Stimulated activated memory B cell treated with anti-CD40 and anti-IgM and Interleukin-4, amounts not matched to agents 10 μg/mL and 1 μg/mL and 100 μg/mL, for 72 hours (primary cell): ENCODE measurements at regions not wholly inside any gene's neighbourhood (a gene's known extent, or its start where the extent isn't known, plus 50 kb on each side); places are given as distances from the start of the nearest gene placed in this dataset.

Experiments used
- ATAC-seq: fragments of 150-1000 bp; cut with Tn5 transposase; 2 replicates; pipeline ENCODE4 v1.10.0; 2021
- H3K27ac Mint-ChIP-seq: one replicate; pipeline ENCODE4 v1.8.0; 2022; ENCODE audit warnings: mild to moderate bottlenecking, mixed read lengths
- H3K27me3 Mint-ChIP-seq: one replicate; pipeline ENCODE4 v1.8.0; 2022; ENCODE audit warnings: mixed read lengths
- H3K36me3 Mint-ChIP-seq: one replicate; pipeline ENCODE4 v1.8.0; 2022; ENCODE audit warnings: mixed read lengths
- H3K4me1 Mint-ChIP-seq: one replicate; pipeline ENCODE4 v1.8.0; 2022; ENCODE audit warnings: mixed read lengths
- H3K4me3 Mint-ChIP-seq: one replicate; pipeline ENCODE4 v1.8.0; 2022; ENCODE audit warnings: mild to moderate bottlenecking, moderate library complexity, mixed read lengths
- H3K9me3 Mint-ChIP-seq: one replicate; pipeline ENCODE4 v1.8.0; 2022; ENCODE audit warnings: mixed read lengths

DNA sequence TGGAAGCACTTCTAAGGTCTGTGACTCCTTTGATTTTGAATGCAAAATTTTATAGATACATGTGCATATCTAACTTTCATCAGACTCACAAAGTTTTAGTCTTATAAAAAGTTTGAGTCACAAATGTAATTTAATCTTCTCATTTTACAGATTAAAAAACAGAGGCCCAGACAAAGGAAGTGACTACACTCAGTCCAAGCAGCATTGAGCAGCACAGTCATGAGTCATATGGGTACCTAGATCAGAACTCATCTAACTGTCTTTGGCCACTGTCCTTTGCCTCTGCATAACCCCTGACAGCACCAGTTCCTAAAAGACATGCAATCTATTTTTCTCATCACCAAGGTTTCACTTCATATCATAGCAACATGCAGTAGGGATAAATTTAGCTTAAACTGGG, 210.7 kb upstream of the KCNH8 start:
- ATAC-seq, result no peak
- no peaks in the 10 kb centered on the region for H3K4me1 Mint-ChIP-seq

DNA sequence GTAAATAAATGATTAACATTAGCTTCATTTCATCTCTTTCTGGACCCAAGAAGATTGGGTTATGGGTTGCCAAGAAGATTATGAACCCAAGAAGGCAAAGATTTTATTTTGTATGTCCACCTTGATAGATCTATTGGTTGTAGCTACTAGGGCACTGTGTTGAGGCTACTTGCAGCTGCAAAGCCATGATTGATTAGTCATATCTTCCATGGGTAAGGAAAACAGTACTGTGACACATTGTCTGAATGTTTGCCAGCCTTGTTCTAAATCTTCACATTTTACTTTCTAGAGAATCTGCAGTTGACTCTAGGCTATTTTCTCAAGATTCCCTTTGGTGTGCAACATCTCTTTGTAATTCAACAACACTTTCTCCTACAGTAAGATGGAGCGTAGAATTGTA, 229.2 kb upstream of the KCNH8 start:
- ATAC-seq, result no peak
- no peak overlapping the region for H3K27ac Mint-ChIP-seq
- no peaks in the 10 kb centered on the region for H3K36me3 Mint-ChIP-seq
- H3K9me3 Mint-ChIP-seq, result peaks cover 5% of the 10 kb centered on the region
- no peaks in the 10 kb centered on the region for H3K4me1 Mint-ChIP-seq
- no peaks in the 10 kb centered on the region for H3K27me3 Mint-ChIP-seq
- no peak overlapping the region for H3K4me3 Mint-ChIP-seq

More for the DNA sequence above, 210.7 kb upstream of the KCNH8 start:
- no peaks in the 10 kb centered on the region for H3K36me3 Mint-ChIP-seq
- H3K27me3 Mint-ChIP-seq, result no peaks in the 10 kb centered on the region
- no peak overlapping the region for H3K4me3 Mint-ChIP-seq
- no peaks in the 10 kb centered on the region for H3K9me3 Mint-ChIP-seq
- no peak overlapping the region for H3K27ac Mint-ChIP-seq

DNA sequence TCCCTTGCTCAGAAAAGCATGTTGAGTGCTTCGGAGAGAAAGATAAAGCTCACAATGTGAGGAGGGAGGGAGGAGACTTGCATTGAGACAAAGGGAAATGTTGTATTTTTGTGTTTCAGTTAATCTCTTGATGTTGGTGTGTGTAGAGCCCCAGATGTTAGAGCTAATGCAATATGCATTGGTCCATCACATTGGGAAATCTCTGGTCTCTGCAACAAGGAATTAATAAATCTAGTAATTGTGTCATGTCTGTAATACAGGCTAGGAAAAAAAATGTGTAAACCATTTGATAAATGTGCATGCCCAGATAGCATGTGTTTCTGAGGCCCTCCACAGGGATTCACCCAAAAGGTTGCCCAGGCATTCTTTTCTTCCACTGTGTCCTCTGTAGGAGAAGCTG, 230.4 kb upstream of the KCNH8 start:
- Mint-ChIP-seq H3K36me3 (no peaks in the 10 kb centered on the region), H3K4me1 (no peaks in the 10 kb centered on the region), H3K27ac (no peak overlapping the region), H3K4me3 (no peak overlapping the region), H3K27me3 (no peaks in the 10 kb centered on the region), H3K9me3 (peaks cover 5% of the 10 kb centered on the region)
- no peak for ATAC-seq

DNA sequence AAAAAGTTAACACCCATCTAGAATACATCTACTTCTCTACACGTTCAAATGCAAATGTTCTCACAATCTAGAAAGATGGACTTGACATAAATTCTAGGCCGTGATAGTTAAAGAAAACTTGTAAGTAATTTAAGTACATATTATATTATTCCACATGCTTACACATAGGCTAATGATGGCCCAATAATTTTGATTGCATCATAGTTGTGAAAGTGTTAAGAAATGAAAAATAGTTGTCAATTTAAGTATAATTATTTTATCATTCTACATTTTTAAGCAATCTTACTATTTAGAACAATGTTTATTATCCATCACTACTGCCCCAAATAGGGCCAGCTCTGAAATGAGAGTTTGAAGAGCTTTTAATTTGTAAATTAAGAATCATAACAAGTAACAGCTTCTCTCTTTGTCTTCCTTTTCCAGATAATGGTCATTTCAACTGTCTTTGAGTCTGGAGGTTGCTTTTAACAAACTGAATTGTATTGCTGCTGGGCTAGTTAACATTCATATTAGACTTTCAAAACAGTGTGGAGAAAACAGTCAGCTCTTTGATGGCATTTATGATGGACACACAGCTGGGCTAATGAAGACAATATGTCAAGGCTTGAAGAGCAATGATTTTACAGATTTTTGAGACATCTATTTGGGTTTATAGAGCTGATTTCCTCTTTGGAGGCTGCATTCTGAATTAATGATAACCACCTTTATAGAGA, 246.1 kb upstream of the KCNH8 start:
- no peak overlapping the region for H3K4me3 Mint-ChIP-seq
- H3K9me3 Mint-ChIP-seq, result no peaks in the 10 kb centered on the region
- ATAC-seq, result no peak
- peaks cover 6% of the 10 kb centered on the region for H3K4me1 Mint-ChIP-seq
- H3K36me3 Mint-ChIP-seq, result no peaks in the 10 kb centered on the region
- no peaks in the 10 kb centered on the region for H3K27me3 Mint-ChIP-seq
- no peak overlapping the region for H3K27ac Mint-ChIP-seq

DNA sequence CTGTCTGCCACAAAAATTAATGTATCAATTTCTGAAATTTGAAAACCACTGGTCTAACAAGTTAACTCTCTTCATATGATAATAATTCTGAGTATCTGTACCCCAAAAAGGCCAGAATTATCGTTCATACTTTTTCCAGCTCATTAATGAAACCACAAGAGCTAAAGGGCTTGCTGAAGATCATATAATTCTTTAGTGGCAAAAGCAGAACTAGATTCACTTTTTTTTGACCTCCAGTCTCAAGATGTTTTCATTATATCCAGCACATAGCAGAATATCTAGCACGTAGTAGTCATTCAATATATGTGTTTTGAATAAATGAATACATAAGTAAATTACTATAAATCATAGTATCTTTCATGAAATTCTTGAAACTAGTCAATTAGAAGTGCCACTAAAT, 246.7 kb upstream of the KCNH8 start:
- Mint-ChIP-seq H3K27me3 (no peaks in the 10 kb centered on the region), H3K27ac (no peak overlapping the region), H3K9me3 (no peaks in the 10 kb centered on the region), H3K4me3 (no peak overlapping the region), H3K4me1 (peaks cover 6% of the 10 kb centered on the region), H3K36me3 (no peaks in the 10 kb centered on the region)
- ATAC-seq, result no peak

DNA sequence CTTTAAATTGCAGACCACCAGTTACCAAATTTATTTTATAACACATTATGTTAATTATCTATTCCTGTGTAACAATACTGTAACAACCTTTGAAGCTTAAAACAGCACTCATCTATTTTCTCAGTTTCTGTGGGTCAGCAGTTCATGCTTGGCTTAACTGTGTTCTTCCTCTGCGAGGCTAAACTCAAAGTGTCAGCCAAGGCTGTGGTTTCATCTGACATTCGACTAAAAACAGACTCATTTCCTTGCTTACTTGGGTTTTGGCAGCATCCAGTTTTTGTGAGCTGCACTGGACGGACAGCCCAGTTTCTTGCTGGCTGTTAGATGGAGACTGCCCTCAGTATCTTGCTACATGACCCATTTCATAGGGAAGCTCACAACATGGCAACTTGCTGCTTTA, 247.3 kb upstream of the KCNH8 start:
- Mint-ChIP-seq H3K9me3 (no peaks in the 10 kb centered on the region), H3K27ac (no peak overlapping the region), H3K27me3 (no peaks in the 10 kb centered on the region), H3K36me3 (no peaks in the 10 kb centered on the region), H3K4me1 (peaks cover 6% of the 10 kb centered on the region), H3K4me3 (no peak overlapping the region)
- peak; percentile 82 for ATAC-seq

DNA sequence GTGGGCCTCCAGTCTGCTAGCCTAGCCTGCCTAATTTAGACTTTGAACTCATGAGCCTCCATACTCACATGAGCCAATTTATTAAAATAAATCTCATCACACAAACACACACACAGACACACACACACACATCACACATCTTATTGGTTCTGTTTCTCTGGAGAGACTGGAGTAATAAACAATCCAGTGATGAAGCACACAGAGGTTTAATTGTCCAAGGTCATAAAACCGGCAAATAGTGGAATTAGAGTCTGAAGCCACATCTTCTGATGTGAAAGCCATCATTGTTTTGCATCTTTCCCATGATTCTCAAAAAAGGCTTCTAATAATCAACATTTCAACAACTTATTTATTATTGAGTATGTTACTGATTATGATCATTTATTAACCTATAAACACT, 249.4 kb upstream of the KCNH8 start:
- ATAC-seq, result no peak
- Mint-ChIP-seq H3K4me1 (peaks cover 6% of the 10 kb centered on the region), H3K36me3 (no peaks in the 10 kb centered on the region), H3K27me3 (no peaks in the 10 kb centered on the region), H3K27ac (no peak overlapping the region), H3K9me3 (no peaks in the 10 kb centered on the region), H3K4me3 (no peak overlapping the region)

DNA sequence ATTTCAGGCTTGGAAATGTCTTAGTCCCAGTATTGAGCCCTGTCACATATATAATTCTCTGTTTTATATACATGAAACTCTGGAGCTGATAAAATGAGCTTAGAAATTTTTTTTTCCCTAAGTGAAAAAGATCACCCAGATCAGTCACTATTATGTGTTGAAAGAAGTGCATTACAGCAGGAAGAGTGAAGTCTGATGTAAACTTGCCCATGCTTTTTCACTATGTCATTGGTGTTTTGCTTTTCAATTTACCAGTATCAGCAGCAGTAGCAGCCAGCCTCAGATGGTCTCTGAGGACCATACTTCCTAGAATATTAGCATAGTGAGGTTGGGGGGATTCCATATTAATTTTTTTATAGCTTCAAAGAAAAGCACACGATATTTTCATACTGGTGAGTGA, 255.6 kb upstream of the KCNH8 start:
- no peaks in the 10 kb centered on the region for H3K9me3 Mint-ChIP-seq
- no peak overlapping the region for H3K4me3 Mint-ChIP-seq
- H3K27ac Mint-ChIP-seq, result no peak overlapping the region
- ATAC-seq, result no peak
- peaks cover 9% of the 10 kb centered on the region for H3K27me3 Mint-ChIP-seq
- no peaks in the 10 kb centered on the region for H3K36me3 Mint-ChIP-seq
- no peaks in the 10 kb centered on the region for H3K4me1 Mint-ChIP-seq

DNA sequence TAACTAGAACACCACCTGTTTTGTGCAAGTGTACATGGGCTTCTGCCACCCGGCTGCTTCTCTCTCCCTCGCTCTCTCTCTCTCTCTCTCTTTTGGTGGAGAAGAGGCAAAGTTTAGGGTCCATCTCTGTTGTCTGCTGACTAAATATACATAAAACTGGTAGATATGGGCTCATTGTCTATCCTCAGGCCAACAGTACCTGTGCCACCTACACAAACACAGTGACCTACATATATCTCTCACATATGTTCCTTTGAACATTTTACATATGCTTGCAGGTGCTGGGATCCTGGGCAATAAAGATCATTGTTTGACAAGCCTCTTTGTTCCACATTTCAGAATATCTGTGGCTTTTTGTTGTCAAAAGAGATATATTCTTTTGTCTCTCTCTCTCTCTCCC, 256.3 kb upstream of the KCNH8 start:
- Mint-ChIP-seq H3K27me3 (peaks cover 16% of the 10 kb centered on the region), H3K4me3 (no peak overlapping the region), H3K36me3 (no peaks in the 10 kb centered on the region), H3K9me3 (no peaks in the 10 kb centered on the region), H3K27ac (no peak overlapping the region), H3K4me1 (no peaks in the 10 kb centered on the region)
- ATAC-seq, result no peak

DNA sequence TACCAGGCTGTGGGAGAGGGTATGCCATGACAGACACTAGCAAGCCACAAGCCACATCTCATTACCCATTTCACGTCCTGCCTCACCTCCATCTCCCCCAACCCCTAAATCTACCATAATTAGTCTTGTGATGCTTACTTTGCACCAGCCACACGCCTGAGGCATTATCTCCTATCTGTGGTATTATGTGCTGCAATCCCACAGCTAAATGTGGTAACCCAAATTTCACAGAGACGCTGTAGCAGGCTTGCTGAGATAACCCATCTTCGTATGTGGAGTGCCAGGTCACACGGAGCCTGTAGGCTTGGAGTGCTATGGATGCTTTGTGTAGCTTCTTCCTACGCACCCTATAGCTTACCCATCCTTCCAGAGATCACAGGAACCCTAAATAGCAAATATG, 256.7 kb upstream of the KCNH8 start:
- Mint-ChIP-seq H3K4me1 (no peaks in the 10 kb centered on the region), H3K4me3 (no peak overlapping the region), H3K27me3 (peaks cover 20% of the 10 kb centered on the region), H3K27ac (no peak overlapping the region), H3K9me3 (peaks cover under 1% of the 10 kb centered on the region), H3K36me3 (no peaks in the 10 kb centered on the region)
- ATAC-seq, result no peak

DNA sequence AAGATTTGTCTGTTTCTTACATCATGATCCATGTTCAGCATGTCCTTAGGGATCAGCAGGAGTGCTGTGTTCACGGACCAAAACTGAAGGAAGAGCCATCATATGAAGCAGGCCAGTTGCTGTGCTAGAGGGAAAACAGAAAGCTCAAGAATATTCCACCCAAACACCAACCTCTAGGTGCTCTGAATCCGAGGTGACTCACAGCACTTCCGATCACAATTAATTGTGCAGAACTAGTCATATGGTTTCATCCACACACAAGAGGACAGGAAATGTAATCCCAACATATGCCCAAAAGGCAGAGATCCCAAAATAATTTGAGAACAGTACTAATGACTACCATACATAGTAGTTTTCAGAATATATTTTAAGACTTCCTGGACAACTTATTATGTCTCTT, 257.9 kb upstream of the KCNH8 start:
- Mint-ChIP-seq H3K36me3 (no peaks in the 10 kb centered on the region), H3K4me1 (no peaks in the 10 kb centered on the region), H3K4me3 (no peak overlapping the region), H3K27ac (no peak overlapping the region), H3K9me3 (peaks cover 2% of the 10 kb centered on the region), H3K27me3 (peaks cover 30% of the 10 kb centered on the region)
- ATAC-seq, result no peak

DNA sequence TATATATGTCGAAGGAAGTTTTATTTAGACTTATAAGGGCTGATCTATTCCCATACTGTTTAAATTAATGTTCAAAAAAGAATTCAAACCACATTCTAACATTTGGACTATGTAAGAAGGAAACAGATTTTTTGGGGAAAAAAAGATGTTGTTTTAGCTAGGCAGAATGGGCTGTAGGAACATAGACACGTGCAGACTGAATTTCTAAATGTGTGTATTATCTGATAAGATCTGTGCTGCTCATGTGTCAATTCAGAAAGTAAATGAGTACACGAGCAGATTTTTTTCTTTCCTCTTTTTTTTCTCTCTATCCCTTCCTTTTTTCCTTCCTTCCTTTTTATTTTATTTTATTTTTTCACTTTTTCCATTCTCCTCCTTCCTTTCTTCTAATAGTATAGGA, 259.5 kb upstream of the KCNH8 start:
- H3K36me3 Mint-ChIP-seq, result no peaks in the 10 kb centered on the region
- H3K27me3 Mint-ChIP-seq, result peaks cover 30% of the 10 kb centered on the region
- H3K27ac Mint-ChIP-seq, result no peak overlapping the region
- H3K4me1 Mint-ChIP-seq, result no peaks in the 10 kb centered on the region
- H3K9me3 Mint-ChIP-seq, result peaks cover 2% of the 10 kb centered on the region
- ATAC-seq, result no peak
- no peak overlapping the region for H3K4me3 Mint-ChIP-seq

DNA sequence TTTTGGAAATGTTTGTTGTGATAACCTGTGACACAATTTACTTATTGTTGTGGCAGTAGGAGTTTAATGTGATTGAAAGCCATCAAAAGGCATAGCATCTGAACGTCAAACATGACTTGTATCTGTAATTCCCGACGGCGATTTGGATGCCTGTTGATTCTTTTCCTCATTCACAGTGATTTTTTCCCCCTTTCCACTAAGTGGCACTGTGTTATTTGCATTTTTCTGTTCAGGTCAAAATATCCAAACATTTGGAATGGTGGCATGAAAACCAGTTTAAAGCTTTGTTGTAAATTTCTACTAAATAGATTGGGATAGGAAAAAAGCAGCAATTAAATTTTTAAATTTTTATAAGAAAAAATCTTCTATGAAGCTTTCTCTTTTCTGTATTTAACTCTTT, 259.9 kb upstream of the KCNH8 start:
- Mint-ChIP-seq H3K9me3 (peaks cover 2% of the 10 kb centered on the region), H3K4me3 (no peak overlapping the region), H3K27ac (no peak overlapping the region), H3K4me1 (no peaks in the 10 kb centered on the region), H3K36me3 (no peaks in the 10 kb centered on the region), H3K27me3 (peaks cover 30% of the 10 kb centered on the region)
- no peak for ATAC-seq

DNA sequence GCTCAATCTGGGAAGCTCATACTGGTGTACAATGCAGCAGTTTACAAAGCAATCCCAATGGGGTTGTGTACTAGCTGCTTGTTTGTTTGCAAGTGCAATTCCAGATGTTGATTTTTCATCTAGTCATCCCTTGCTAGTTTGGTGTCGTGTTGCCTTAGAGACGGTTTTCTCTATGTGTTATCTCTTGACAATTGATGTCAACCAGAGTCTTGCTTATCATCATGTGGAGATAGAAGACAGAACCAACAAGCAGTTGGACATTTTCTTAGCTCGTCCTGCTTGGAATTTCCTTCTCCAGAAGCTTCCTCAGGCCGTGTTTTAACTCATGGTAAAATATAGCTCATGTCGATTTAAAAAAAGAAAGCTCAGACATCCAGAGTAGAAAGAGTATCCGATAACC, 262.0 kb upstream of the KCNH8 start:
- H3K4me1 Mint-ChIP-seq, result no peaks in the 10 kb centered on the region
- no peak for ATAC-seq
- no peak overlapping the region for H3K4me3 Mint-ChIP-seq
- no peaks in the 10 kb centered on the region for H3K36me3 Mint-ChIP-seq
- peaks cover 30% of the 10 kb centered on the region for H3K27me3 Mint-ChIP-seq
- peaks cover 5% of the 10 kb centered on the region for H3K9me3 Mint-ChIP-seq
- H3K27ac Mint-ChIP-seq, result no peak overlapping the region

DNA sequence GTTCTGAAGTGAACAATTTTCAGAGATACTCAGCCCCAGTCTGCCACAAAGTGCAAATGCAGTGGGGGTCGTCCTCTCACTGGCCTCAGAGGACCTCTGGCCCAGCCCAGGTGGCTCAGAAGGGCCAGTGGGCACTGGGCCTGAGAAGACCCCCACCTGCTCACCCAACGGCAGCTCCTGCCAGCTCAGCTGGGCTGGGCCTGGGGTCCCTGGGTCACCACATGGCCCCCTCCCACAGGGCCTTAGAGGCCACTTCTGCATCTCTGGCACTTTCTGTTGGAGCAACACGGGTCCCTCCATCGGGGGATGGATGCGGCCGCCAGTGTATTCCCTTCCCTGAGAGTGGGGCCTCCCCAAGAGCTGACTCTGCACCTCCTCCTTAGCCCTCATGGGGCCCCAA, 262.7 kb upstream of the KCNH8 start:
- Mint-ChIP-seq H3K36me3 (no peaks in the 10 kb centered on the region), H3K4me1 (no peaks in the 10 kb centered on the region), H3K4me3 (no peak overlapping the region), H3K27me3 (peaks cover 26% of the 10 kb centered on the region), H3K9me3 (peaks cover 5% of the 10 kb centered on the region), H3K27ac (no peak overlapping the region)
- no peak for ATAC-seq

DNA sequence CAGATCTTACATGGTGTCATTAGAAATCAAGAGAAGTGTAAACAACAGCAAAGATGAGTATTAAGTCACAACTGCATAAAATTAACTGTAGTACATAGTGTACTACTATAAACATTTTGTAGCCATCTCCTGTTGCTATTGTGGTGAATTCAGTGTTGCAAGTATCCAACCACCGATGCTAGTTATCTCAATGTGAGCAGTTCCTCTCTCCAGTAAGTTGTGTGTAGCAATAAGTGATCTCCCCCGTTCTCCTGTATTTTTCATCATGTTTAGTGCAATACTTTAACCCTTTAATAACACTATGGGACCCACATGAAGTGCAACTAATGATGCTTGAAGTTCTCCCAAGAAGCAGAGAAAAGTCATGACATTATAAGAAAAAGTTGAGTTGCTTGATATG, 264.7 kb upstream of the KCNH8 start:
- Mint-ChIP-seq H3K4me1 (no peaks in the 10 kb centered on the region), H3K9me3 (peaks cover 5% of the 10 kb centered on the region), H3K27me3 (peaks cover 21% of the 10 kb centered on the region), H3K36me3 (no peaks in the 10 kb centered on the region), H3K27ac (no peak overlapping the region), H3K4me3 (no peak overlapping the region)
- no peak for ATAC-seq

DNA sequence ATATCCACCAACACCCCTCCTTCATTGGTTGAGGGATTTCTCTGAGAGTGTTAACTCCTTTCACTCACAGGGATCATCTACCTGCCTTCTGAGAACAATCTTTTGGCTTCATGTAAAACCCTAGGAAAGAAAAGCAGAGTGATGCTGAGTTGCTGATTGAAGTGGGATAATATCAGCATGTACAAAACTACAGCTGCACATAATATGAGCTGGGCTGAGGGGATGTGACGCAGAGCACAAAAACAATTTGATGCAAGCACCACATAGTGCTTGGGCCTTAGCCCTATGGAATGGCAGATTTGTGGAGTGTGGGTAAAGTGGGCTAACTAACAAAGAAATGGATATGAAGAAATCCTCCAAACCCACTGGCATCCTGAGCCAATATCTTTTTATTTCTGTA, 267.6 kb upstream of the KCNH8 start:
- H3K27ac Mint-ChIP-seq, result no peak overlapping the region
- H3K4me3 Mint-ChIP-seq, result no peak overlapping the region
- no peaks in the 10 kb centered on the region for H3K4me1 Mint-ChIP-seq
- peaks cover 3% of the 10 kb centered on the region for H3K9me3 Mint-ChIP-seq
- no peaks in the 10 kb centered on the region for H3K36me3 Mint-ChIP-seq
- peaks cover 1% of the 10 kb centered on the region for H3K27me3 Mint-ChIP-seq
- no peak for ATAC-seq
